Right ventricle myocardium inferior (tissue), 1 donor: ENCODE measurements at regions not wholly inside any gene's neighbourhood (a gene's known extent, or its start where the extent isn't known, plus 50 kb on each side); places are given as distances from the start of the nearest gene placed in this dataset.
A peak's percentile ranks its signal among the peaks of the same experiment; 100 is the strongest.
"Not testable (repeated sequence)": the region's sequence is repeated elsewhere in the genome, so short reads cannot be mapped to it uniquely, and the experiment has no call there.

Experiments used
- ATAC-seq: fragments of 200-7000 bp; cut with Tn5 transposase; one replicate; pipeline ENCODE4 v1.9.1; 2020; ENCODE audit warnings: mild to moderate bottlenecking, moderate library complexity
- DNase-seq: peaks from one replicate; pipeline ENCODE4 v3.0.0; 2021; ENCODE audit errors: missing footprints
- intact Hi-C: fragments of 100-400 bp; cut with DNase I; formaldehyde crosslinking; loops from one replicate; pipeline ENCODE4 v1.11.0; 2022
- donor health status: DM: no; HTN: yes; CAD: no; lungs with severe emphysema.

DNA sequence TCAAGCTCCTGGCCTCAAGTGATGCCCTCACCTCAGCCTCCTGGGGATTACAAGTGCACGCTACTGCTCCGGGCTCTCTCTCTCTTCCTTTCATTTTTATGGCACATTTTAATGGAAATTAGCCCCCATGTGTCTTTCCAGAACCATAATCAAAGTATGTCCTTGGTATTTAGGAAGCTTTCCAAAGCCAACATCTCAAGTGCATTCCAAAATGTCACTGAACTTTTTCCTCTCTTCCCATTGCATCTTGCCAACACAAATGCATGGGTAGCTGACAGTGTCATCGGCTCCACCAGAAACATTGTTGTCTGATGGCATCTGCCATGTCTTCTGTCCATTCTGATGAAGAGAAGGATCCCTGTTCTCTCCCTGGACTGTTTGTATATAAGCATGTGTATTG, 90.5 kb upstream of the ANXA1 start:
- DNase-seq (no peak), ATAC-seq (no peak)
- intact Hi-C loops: no loop called here

DNA sequence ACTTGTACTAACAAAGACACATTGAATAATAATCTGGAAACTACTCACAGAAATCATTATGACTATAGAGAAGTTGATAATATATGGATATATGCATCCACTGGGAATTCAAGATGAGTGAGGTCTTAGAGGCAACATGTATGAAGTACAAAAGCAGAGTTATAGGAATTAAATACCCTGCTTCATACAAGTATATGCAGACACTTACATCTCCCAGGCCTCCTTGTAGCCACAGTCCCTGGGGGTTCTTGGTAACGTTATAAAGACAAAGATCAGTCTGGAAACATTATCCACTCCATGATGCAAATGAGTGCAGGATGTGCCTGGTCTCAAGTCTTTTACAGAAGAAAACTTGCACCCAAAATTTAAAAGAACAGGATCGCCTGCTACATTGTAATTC, 92.4 kb upstream of the ANXA1 start:
- no peak for DNase-seq
- no peak for ATAC-seq
- intact Hi-C loops: no loop called here

DNA sequence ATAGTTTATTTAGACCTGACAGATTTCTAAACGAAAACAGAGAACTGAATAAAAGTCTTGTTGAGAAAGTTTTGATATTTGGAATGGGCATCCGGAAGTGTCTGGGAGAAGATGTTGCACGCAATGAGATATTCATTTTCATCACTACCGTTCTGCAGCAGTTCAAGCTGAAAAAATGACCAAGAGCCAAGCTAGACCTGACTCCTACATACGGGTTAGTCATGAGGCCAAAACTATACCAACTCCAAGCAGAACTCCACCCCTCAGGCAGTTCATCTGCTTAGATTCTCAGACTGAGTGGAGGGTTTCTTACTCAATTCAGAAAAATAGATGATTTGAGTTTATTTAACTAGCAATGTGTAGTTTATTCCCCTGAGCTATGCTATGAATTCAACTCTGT, 95.4 kb upstream of the ANXA1 start:
- intact Hi-C loops: no loop called here
- ATAC-seq (no peak), DNase-seq (no peak)

- intact Hi-C loops: no loop called here
- ATAC-seq: no peak
- no peak for DNase-seq
Observed at GRCh38 chr9:73054091-73054490, 97.6 kb upstream of the ANXA1 start.

GRCh38 chr9:73053543-73053942, 98.1 kb upstream of the ANXA1 start:
- intact Hi-C loops: no loop called here
- DNase-seq (no peak), ATAC-seq (no peak)

- ATAC-seq: peak; percentile 57
- intact Hi-C loops: no loop called here
- no peak for DNase-seq
Observed at GRCh38 chr9:73050887-73051550, 98.2 kb upstream of the ALDH1A1 start.

GRCh38 chr9:73050065-73050816, 97.4 kb upstream of the ALDH1A1 start:
- ATAC-seq (no peak), DNase-seq (no peak)
- intact Hi-C loops: no loop called here

- ATAC-seq (no peak), DNase-seq (no peak)
- intact Hi-C loops: no loop called here
Observed at GRCh38 chr9:73049280-73049679, 96.4 kb upstream of the ALDH1A1 start.

- ATAC-seq (no peak), DNase-seq (no peak)
- intact Hi-C loops: no loop called here
Observed at GRCh38 chr9:73046769-73047168, 93.9 kb upstream of the ALDH1A1 start.

DNA sequence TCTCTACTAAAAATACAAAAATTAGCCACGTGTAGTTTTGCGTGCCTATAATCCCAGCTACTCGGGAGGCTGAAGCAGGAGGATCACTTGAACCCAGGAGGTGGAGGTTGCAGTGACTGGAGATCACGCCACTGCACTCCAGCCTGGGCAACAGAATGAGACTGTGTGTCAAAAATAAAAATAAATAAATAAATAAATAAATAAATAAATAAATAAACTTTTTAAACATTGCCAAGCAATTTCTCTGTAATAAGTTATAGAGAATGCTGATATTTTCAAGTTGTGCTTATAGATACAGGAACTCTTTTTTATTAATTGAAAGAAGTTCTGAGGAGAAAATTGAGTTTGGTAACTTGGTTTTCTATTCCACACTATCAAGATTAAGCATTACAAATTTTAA, 91.9 kb upstream of the ALDH1A1 start:
- intact Hi-C loops, DNase-seq, ATAC-seq: not testable (repeated sequence)

- intact Hi-C loops: no loop called here
- ATAC-seq (no peak), DNase-seq (no peak)
Observed at GRCh38 chr9:73042155-73042554, 89.3 kb upstream of the ALDH1A1 start.

- peak; percentile 82 for ATAC-seq
- DNase-seq: no peak
- intact Hi-C loops: no loop called here
Observed at GRCh38 chr9:73039271-73040263, 86.7 kb upstream of the ALDH1A1 start.

- intact Hi-C loops: no loop called here
- DNase-seq (peak; percentile 68), ATAC-seq (peak; percentile 73)
Observed at GRCh38 chr9:73038613-73039012, 85.8 kb upstream of the ALDH1A1 start.

- intact Hi-C loops: no loop called here
- DNase-seq (no peak), ATAC-seq (no peak)
Observed at GRCh38 chr9:73038089-73038509, 85.2 kb upstream of the ALDH1A1 start.

- intact Hi-C loops: no loop called here
- DNase-seq (no peak), ATAC-seq (no peak)
Observed at GRCh38 chr9:73037613-73038012, 84.8 kb upstream of the ALDH1A1 start.

DNA sequence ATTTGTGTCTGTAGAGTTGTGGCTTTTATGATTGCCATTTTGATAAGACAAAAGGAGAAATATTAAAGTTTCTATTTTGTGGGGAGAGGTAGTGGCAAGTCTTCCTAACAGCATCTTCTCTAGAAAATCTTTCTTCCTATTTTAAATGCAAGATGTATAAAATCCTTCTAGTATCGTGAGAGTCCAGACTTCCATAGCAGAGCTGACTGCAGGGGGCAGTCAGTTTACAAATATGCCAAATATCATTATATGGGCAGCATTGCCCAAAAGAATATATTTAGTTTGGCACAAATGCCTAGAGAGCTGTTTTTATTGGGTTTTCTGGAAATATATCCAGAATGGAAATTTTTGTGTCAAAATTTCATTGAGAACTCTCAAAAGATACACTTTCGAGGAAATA, 82.1 kb upstream of the ALDH1A1 start:
- ATAC-seq (no peak), DNase-seq (no peak)
- intact Hi-C loops: no loop called here

DNA sequence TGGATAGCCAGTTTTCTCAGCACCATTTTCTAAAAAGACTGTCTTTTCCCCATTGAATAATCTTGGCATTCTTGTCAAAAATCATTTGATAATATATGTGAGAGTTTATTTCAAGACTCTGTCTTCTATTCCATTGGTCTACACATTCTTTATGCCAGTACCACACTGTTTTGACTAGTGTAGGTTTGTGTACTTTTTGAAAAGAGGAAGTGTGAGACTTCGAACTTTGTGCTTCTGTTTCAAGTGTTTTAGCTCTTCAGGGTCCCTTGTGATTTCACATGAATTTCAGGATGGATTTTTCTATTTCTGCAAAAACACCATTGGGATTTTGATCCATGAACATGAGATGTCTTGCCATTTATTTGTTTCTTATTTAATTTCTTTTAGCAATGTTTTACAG, 78.5 kb upstream of the ALDH1A1 start:
- intact Hi-C loops: no loop called here
- ATAC-seq (no peak), DNase-seq (no peak)

DNA sequence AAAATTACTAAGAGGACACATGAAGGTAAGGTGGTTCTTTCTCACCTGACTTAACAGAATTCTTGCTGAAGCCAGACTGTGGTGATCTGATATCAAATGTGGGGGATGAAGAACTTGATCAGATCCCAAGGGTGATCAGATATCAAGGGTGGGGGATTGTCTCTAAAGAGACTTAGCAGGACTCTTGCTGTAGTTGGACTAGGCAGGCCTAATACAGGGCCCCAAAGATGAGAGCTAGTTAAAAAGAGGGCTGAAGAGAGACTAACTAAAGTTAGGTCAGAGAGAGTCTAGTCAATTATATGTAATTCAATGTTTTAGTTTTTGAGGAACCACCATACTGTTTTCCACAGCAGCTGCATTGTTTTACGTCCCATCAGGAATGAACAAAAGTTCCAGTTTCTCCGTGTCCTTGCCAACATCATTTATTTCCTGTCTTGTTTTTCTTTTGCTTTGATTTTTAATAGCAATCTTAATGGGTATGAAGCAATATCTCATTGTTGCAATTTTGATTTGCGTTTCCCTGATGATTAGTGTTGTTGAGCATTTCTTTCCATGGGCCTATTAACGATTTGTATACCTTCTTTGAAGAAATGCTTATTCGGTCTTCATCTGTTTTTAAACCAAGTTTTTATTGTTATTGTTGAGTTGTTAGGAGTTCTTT, 77.6 kb upstream of the ALDH1A1 start:
- intact Hi-C loops: no loop called here
- no peak for ATAC-seq
- DNase-seq: no peak

DNA sequence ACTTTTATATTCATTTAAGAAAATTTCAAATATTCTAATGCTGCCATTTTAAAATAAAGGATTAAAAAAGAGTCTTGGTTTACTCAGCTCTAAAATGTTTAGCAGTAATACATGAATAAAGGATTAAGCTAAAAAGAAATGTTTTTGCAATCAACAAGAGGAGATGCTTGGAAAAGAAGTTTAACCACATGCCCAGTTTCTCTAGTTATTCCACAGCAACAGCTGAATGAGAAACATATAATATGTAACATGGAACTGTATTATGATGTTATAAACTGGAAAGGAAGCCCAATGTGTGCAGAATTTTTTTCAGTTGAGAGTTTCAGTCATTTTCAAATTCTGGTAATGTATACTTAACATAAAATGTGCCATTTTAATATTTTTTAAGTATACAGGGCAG, 76.5 kb upstream of the ALDH1A1 start:
- DNase-seq: no peak
- intact Hi-C loops: no loop called here
- no peak for ATAC-seq
